ENCODE measurements at regions not wholly inside any gene's neighbourhood (a gene's known extent, or its start where the extent isn't known, plus 50 kb on each side); places are given as distances from the start of the nearest gene placed in this dataset.
"Not testable (repeated sequence)": the region's sequence is repeated elsewhere in the genome, so short reads cannot be mapped to it uniquely, and the experiment has no call there.

- Histone ChIP-seq H3K79me2 (ENCODE audit: insufficient read depth, low read length) (no peaks in the 10 kb centered on the region), H2AFZ (ENCODE audit: low read length) (no peak overlapping the region), H3K27ac (ENCODE audit: low read depth, low read length, poor library complexity, severe bottlenecking) (no peak overlapping the region), H3K36me3 (ENCODE audit: insufficient read depth, low read length) (no peaks in the 10 kb centered on the region), H3K9ac (ENCODE audit: low read length) (no peak overlapping the region), H3K4me1 (ENCODE audit: insufficient read depth, low read length, severe bottlenecking) (no peaks in the 10 kb centered on the region), H3K9me3 (ENCODE audit: low read length) (no peaks in the 10 kb centered on the region), H4K20me1 (ENCODE audit: insufficient read depth, low read length) (no peaks in the 10 kb centered on the region), H3K27me3 (ENCODE audit: insufficient read depth, low read length) (no peaks in the 10 kb centered on the region), H3K9me2 (ENCODE audit: low read depth, low read length) (no peaks in the 10 kb centered on the region), H3K4me3 (ENCODE audit: low read depth, low read length, poor library complexity, severe bottlenecking) (no peak overlapping the region), H3K4me2 (ENCODE audit: low read length) (no peak overlapping the region), H3F3A (ENCODE audit: insufficient read depth, low read length) (no peaks in the 10 kb centered on the region)
- TF ChIP-seq EZH2 (IDR thresholded peaks at IDR 0.05; ENCODE audit: borderline replicate concordance, low read length): no peak
- TF ChIP-seq, protein P1, sequence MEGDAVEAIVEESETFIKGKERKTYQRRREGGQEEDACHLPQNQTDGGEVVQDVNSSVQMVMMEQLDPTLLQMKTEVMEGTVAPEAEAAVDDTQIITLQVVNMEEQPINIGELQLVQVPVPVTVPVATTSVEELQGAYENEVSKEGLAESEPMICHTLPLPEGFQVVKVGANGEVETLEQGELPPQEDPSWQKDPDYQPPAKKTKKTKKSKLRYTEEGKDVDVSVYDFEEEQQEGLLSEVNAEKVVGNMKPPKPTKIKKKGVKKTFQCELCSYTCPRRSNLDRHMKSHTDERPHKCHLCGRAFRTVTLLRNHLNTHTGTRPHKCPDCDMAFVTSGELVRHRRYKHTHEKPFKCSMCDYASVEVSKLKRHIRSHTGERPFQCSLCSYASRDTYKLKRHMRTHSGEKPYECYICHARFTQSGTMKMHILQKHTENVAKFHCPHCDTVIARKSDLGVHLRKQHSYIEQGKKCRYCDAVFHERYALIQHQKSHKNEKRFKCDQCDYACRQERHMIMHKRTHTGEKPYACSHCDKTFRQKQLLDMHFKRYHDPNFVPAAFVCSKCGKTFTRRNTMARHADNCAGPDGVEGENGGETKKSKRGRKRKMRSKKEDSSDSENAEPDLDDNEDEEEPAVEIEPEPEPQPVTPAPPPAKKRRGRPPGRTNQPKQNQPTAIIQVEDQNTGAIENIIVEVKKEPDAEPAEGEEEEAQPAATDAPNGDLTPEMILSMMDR (IDR thresholded peaks at IDR 0.05; ENCODE audit: low read length): no peak
These were observed 485.6 kb upstream of the NUDT12 start for GRCh38 chr5:104048231-104048630.

DNA sequence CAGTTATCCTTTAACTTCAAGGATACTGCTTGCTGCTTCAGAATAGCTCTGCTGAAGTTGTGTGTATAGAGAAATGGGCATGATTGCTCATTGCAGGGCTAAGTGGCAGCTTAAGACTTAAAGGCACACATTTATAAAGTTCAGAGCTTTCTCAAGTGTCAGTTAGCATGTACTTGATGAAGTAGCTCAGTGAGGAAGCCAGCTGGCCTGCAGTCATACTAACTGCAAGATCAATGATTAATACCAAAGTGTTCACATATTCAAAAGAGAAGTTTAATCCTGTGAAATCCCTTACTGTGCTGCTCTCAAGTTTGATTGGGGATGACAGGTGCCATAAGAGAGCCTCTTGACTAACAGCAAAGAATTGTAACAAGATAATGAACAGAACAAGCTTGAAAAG lies 483.4 kb upstream of the NUDT12 start:
- H3K36me3 ChIP-seq (ENCODE audit: insufficient read depth, low read length): no peaks in the 10 kb centered on the region
- H3K4me1 ChIP-seq (ENCODE audit: insufficient read depth, low read length, severe bottlenecking): no peaks in the 10 kb centered on the region
- H3K4me3 ChIP-seq (ENCODE audit: low read depth, low read length, poor library complexity, severe bottlenecking): no peak overlapping the region
- H2AFZ ChIP-seq (ENCODE audit: low read length): no peak overlapping the region
- no peaks in the 10 kb centered on the region for H3K9me3 ChIP-seq (ENCODE audit: low read length)
- no peaks in the 10 kb centered on the region for H3F3A ChIP-seq (ENCODE audit: insufficient read depth, low read length)
- no peak overlapping the region for H3K27ac ChIP-seq (ENCODE audit: low read depth, low read length, poor library complexity, severe bottlenecking)
- TF ChIP-seq, protein P1 (IDR thresholded peaks at IDR 0.05; ENCODE audit: low read length): no peak
- TF ChIP-seq EZH2 (IDR thresholded peaks at IDR 0.05; ENCODE audit: borderline replicate concordance, low read length): no peak
- no peak overlapping the region for H3K4me2 ChIP-seq (ENCODE audit: low read length)
- no peaks in the 10 kb centered on the region for H4K20me1 ChIP-seq (ENCODE audit: insufficient read depth, low read length)
- H3K9ac ChIP-seq (ENCODE audit: low read length): no peak overlapping the region
- no peaks in the 10 kb centered on the region for H3K27me3 ChIP-seq (ENCODE audit: insufficient read depth, low read length)
- no peaks in the 10 kb centered on the region for H3K9me2 ChIP-seq (ENCODE audit: low read depth, low read length)
- no peaks in the 10 kb centered on the region for H3K79me2 ChIP-seq (ENCODE audit: insufficient read depth, low read length)

DNA sequence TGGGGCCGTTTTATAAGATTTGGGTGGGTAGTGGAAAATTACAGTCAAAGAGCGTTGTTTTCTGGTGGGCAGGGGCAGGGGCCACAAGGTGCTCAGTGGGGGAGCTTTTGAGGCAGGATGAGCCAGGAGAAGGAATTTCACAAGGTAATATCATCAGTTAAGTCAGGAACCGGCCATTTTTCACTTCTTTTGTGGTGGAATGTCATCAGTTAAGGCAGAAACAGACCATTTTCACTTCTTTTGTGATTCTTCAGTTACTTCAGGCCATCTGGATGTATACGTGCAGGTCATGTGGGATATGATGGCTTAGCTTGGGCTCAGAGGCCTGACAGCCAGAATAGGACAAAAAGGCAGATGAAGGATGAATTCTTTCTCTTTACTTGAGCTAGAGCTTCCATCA lies 477.3 kb upstream of the NUDT12 start:
- not testable (repeated sequence) for H3K4me1 ChIP-seq (ENCODE audit: insufficient read depth, low read length, severe bottlenecking); H3K79me2 ChIP-seq (ENCODE audit: insufficient read depth, low read length); H3K27me3 ChIP-seq (ENCODE audit: insufficient read depth, low read length)

DNA sequence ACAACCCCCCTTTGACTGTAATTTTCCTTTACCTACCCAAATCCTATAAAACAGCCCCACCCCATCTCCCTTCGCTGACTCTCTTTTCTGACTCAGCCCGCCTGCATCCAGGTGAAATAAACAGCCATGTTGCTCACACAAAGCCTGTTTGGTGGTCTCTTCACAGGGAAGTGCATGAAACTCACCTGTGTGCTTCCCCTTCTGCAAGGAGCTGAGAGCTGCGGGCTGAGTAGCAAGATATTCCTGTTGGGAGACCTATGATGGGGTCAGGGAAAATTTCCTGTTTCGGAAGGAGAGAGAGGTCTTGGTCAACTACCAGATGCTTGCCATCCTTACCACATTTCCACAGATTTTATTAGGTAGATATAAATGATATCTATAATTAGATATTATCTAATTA lies 474.5 kb upstream of the NUDT12 start:
- H3F3A ChIP-seq (ENCODE audit: insufficient read depth, low read length); H3K4me1 ChIP-seq (ENCODE audit: insufficient read depth, low read length, severe bottlenecking); H3K9me2 ChIP-seq (ENCODE audit: low read depth, low read length); H3K4me2 ChIP-seq (ENCODE audit: low read length); H3K36me3 ChIP-seq (ENCODE audit: insufficient read depth, low read length); H3K9ac ChIP-seq (ENCODE audit: low read length); H3K79me2 ChIP-seq (ENCODE audit: insufficient read depth, low read length); H3K27me3 ChIP-seq (ENCODE audit: insufficient read depth, low read length); H3K9me3 ChIP-seq (ENCODE audit: low read length); H3K4me3 ChIP-seq (ENCODE audit: low read depth, low read length, poor library complexity, severe bottlenecking); H3K27ac ChIP-seq (ENCODE audit: low read depth, low read length, poor library complexity, severe bottlenecking); H2AFZ ChIP-seq (ENCODE audit: low read length); H4K20me1 ChIP-seq (ENCODE audit: insufficient read depth, low read length): not testable (repeated sequence)

More for the DNA sequence above, 477.3 kb upstream of the NUDT12 start:
- H3K4me3 ChIP-seq (ENCODE audit: low read depth, low read length, poor library complexity, severe bottlenecking); H3K27ac ChIP-seq (ENCODE audit: low read depth, low read length, poor library complexity, severe bottlenecking); H3K4me2 ChIP-seq (ENCODE audit: low read length); H3K9me2 ChIP-seq (ENCODE audit: low read depth, low read length); H3K36me3 ChIP-seq (ENCODE audit: insufficient read depth, low read length); H4K20me1 ChIP-seq (ENCODE audit: insufficient read depth, low read length); H3F3A ChIP-seq (ENCODE audit: insufficient read depth, low read length); H3K9ac ChIP-seq (ENCODE audit: low read length); H3K9me3 ChIP-seq (ENCODE audit: low read length); H2AFZ ChIP-seq (ENCODE audit: low read length): not testable (repeated sequence)

- not testable (repeated sequence) for H3K9me3 ChIP-seq (ENCODE audit: low read length); H3F3A ChIP-seq (ENCODE audit: insufficient read depth, low read length); H3K36me3 ChIP-seq (ENCODE audit: insufficient read depth, low read length); H3K4me2 ChIP-seq (ENCODE audit: low read length); H3K4me3 ChIP-seq (ENCODE audit: low read depth, low read length, poor library complexity, severe bottlenecking); H3K27me3 ChIP-seq (ENCODE audit: insufficient read depth, low read length); H3K79me2 ChIP-seq (ENCODE audit: insufficient read depth, low read length); H3K9ac ChIP-seq (ENCODE audit: low read length); H3K9me2 ChIP-seq (ENCODE audit: low read depth, low read length); H4K20me1 ChIP-seq (ENCODE audit: insufficient read depth, low read length); H3K27ac ChIP-seq (ENCODE audit: low read depth, low read length, poor library complexity, severe bottlenecking); H2AFZ ChIP-seq (ENCODE audit: low read length); H3K4me1 ChIP-seq (ENCODE audit: insufficient read depth, low read length, severe bottlenecking)
These were observed 470.6 kb upstream of the NUDT12 start for GRCh38 chr5:104033186-104033585.
